ENCODE measurements at regions not wholly inside any gene's neighbourhood (a gene's known extent, or its start where the extent isn't known, plus 50 kb on each side); places are given as distances from the start of the nearest gene placed in this dataset.

DNA sequence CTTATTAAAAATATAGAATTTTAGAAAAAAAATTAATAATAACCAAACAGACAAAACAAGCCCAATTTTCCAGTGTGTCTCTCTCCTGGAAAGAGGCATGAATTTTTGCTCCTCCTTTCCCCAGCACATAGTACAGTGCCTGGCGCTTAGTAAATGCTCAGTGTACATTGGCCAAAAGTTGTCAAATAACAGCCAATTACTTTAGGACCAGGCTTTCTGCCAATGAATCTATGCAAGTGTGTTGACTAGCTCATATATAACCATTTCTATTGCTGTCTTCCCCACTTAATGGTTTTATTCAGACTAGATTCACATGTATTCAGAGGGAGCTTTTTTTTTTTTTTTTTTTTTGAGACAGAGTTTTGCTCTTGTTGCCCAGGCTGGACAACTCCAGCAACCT lies 120.1 kb upstream of the CD180 start:
- Histone ChIP-seq H2AFZ (ENCODE audit: low read depth, low read length) (no peak overlapping the region), H3K79me2 (ENCODE audit: insufficient read depth, low read length) (no peaks in the 10 kb centered on the region), H3K9me3 (ENCODE audit: insufficient read depth, low read depth, low read length) (no peaks in the 10 kb centered on the region), H3K4me2 (ENCODE audit: low read length) (no peak overlapping the region), H3K27ac (ENCODE audit: low read depth, low read length) (no peak overlapping the region), H3K9ac (ENCODE audit: low read length) (no peak overlapping the region), H4K20me1 (ENCODE audit: insufficient read depth, low read length) (no peaks in the 10 kb centered on the region), H3K27me3 (ENCODE audit: insufficient read depth, low read length) (no peaks in the 10 kb centered on the region), H3K4me3 (ENCODE audit: insufficient read depth, low read depth, low read length) (no peak overlapping the region), H3K36me3 (ENCODE audit: insufficient read depth, low read length) (no peaks in the 10 kb centered on the region), H3K4me1 (ENCODE audit: insufficient read depth, low read length) (peaks cover 10% of the 10 kb centered on the region)
- no peaks in the 10 kb centered on the region for H3K36me3 Mint-ChIP-seq (ENCODE audit: low read depth, unreplicated experiment)
- DNase-seq (ENCODE audit: low read depth) (no peak), FAIRE-seq (no peak)
- no peaks in the 10 kb centered on the region for H3K9me3 Mint-ChIP-seq (ENCODE audit: unreplicated experiment)
- no peaks in the 10 kb centered on the region for H3K27me3 Mint-ChIP-seq (ENCODE audit: low read depth, unreplicated experiment)
- TF ChIP-seq EZH2 (IDR thresholded peaks at IDR 0.05; ENCODE audit: insufficient read depth, low read length) (no peak), CTCF (IDR thresholded peaks at IDR 0.05; ENCODE audit: insufficient read depth, low read depth, low read length) (no peak)
- H3K27ac Mint-ChIP-seq (ENCODE audit: unreplicated experiment): no peak overlapping the region
- H3K4me1 Mint-ChIP-seq (ENCODE audit: low read depth, unreplicated experiment): peaks cover 7% of the 10 kb centered on the region
- no peak overlapping the region for H3K4me3 Mint-ChIP-seq (ENCODE audit: unreplicated experiment)

DNA sequence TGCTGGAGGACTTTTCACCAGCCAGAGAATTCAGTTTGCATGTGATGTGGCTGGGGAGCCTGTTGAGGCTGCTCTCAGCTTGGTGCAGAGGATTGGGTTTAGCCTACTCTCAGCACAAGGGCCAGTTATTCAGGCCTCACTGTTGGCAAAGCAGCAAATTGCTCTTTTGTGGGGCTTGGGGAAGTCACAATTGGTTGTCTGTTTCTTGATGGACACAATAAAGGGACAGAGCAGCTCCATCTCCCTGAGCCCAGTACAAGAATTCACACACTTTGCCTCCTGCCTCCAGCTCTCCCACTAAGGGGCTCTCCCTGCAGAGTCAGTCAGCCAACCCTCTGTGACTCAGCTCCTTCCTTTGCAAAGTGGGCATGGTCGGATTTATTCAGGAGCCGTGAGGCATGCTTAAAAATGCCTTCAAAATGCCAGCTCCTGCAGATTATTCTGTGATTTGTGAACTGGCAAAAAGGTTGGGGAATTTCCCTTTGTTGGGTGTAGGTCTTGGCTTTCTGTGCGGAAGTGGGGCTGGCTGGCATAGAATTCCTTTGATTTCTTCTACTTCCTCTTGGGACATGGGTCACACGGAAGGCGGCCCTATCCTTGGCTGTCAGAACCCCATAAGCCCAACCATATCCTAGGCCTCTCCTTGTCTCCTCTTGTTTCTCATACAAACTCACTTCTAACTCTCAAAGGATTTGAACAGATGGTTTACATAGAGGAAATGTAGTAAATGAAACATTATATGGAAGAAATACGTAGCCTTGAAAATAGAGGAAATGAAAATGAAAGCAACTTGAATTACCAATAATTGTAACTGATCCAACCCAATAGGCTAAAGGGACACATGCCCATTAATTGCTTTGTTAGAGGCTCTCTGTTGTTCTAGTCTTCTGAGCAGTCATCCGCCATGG lies 118.7 kb upstream of the CD180 start:
- Histone ChIP-seq H3K9ac (ENCODE audit: low read length) (peak overlapping the region; percentile 3), H3K79me2 (ENCODE audit: insufficient read depth, low read length) (no peaks in the 10 kb centered on the region), H3K4me3 (ENCODE audit: insufficient read depth, low read depth, low read length) (peak overlapping the region; percentile 5), H2AFZ (ENCODE audit: low read depth, low read length) (peak overlapping the region; percentile 68), H4K20me1 (ENCODE audit: insufficient read depth, low read length) (no peaks in the 10 kb centered on the region), H3K9me3 (ENCODE audit: insufficient read depth, low read depth, low read length) (no peaks in the 10 kb centered on the region), H3K27me3 (ENCODE audit: insufficient read depth, low read length) (no peaks in the 10 kb centered on the region), H3K4me1 (ENCODE audit: insufficient read depth, low read length) (peaks cover 10% of the 10 kb centered on the region), H3K4me2 (ENCODE audit: low read length) (peak overlapping the region; percentile 67), H3K27ac (ENCODE audit: low read depth, low read length) (no peak overlapping the region), H3K36me3 (ENCODE audit: insufficient read depth, low read length) (no peaks in the 10 kb centered on the region)
- H3K4me1 Mint-ChIP-seq (ENCODE audit: low read depth, unreplicated experiment): peaks cover 7% of the 10 kb centered on the region
- no peak overlapping the region for H3K4me3 Mint-ChIP-seq (ENCODE audit: unreplicated experiment)
- TF ChIP-seq CTCF (IDR thresholded peaks at IDR 0.05; ENCODE audit: insufficient read depth, low read depth, low read length) (no peak), EZH2 (IDR thresholded peaks at IDR 0.05; ENCODE audit: insufficient read depth, low read length) (no peak)
- H3K9me3 Mint-ChIP-seq (ENCODE audit: unreplicated experiment): peaks cover under 1% of the 10 kb centered on the region
- peak; percentile 65 for DNase-seq (ENCODE audit: low read depth)
- FAIRE-seq: no peak
- H3K27ac Mint-ChIP-seq (ENCODE audit: unreplicated experiment): no peak overlapping the region
- H3K27me3 Mint-ChIP-seq (ENCODE audit: low read depth, unreplicated experiment): no peaks in the 10 kb centered on the region
- no peaks in the 10 kb centered on the region for H3K36me3 Mint-ChIP-seq (ENCODE audit: low read depth, unreplicated experiment)

- Histone ChIP-seq H3K4me2 (ENCODE audit: low read length) (no peak overlapping the region), H3K79me2 (ENCODE audit: insufficient read depth, low read length) (no peaks in the 10 kb centered on the region), H3K9ac (ENCODE audit: low read length) (no peak overlapping the region), H3K9me3 (ENCODE audit: insufficient read depth, low read depth, low read length) (no peaks in the 10 kb centered on the region), H4K20me1 (ENCODE audit: insufficient read depth, low read length) (no peaks in the 10 kb centered on the region), H3K4me3 (ENCODE audit: insufficient read depth, low read depth, low read length) (no peak overlapping the region), H2AFZ (ENCODE audit: low read depth, low read length) (no peak overlapping the region), H3K27me3 (ENCODE audit: insufficient read depth, low read length) (no peaks in the 10 kb centered on the region), H3K4me1 (ENCODE audit: insufficient read depth, low read length) (peaks cover 17% of the 10 kb centered on the region), H3K36me3 (ENCODE audit: insufficient read depth, low read length) (no peaks in the 10 kb centered on the region), H3K27ac (ENCODE audit: low read depth, low read length) (no peak overlapping the region)
- no peak overlapping the region for H3K4me3 Mint-ChIP-seq (ENCODE audit: unreplicated experiment)
- DNase-seq (ENCODE audit: low read depth) (no peak), FAIRE-seq (no peak)
- H3K9me3 Mint-ChIP-seq (ENCODE audit: unreplicated experiment): peaks cover 1% of the 10 kb centered on the region
- no peak for TF ChIP-seq EZH2 (IDR thresholded peaks at IDR 0.05; ENCODE audit: insufficient read depth, low read length)
- TF ChIP-seq CTCF (IDR thresholded peaks at IDR 0.05; ENCODE audit: insufficient read depth, low read depth, low read length): no peak
- peaks cover 14% of the 10 kb centered on the region for H3K4me1 Mint-ChIP-seq (ENCODE audit: low read depth, unreplicated experiment)
- H3K27me3 Mint-ChIP-seq (ENCODE audit: low read depth, unreplicated experiment): no peaks in the 10 kb centered on the region
- no peak overlapping the region for H3K27ac Mint-ChIP-seq (ENCODE audit: unreplicated experiment)
- no peaks in the 10 kb centered on the region for H3K36me3 Mint-ChIP-seq (ENCODE audit: low read depth, unreplicated experiment)
These were observed 115.1 kb upstream of the CD180 start for GRCh38 chr5:67311701-67312100.

Data from astrocyte (in vitro differentiated cells and primary cell).